Fibroblast of lung (primary cell): ENCODE measurements at regions not wholly inside any gene's neighbourhood (a gene's known extent, or its start where the extent isn't known, plus 50 kb on each side); places are given as distances from the start of the nearest gene placed in this dataset.

Source experiments
- CTCF ChIP-seq, 2 donors: IDR thresholded peaks in 1 of 2; conservative IDR thresholded peaks in 1 of 2; 1 replicate in 1 of 2; 2 replicates in 1 of 2; pipeline ENCODE4 v1.5.1; 2011 to 2012; ENCODE audit warnings: low read length in 2 of 2, control low read depth in 1 of 2, inconsistent platforms in 1 of 2, low read depth in 1 of 2, mild to moderate bottlenecking in 1 of 2
- EZH2 ChIP-seq: IDR thresholded peaks from 2 replicates; pipeline ENCODE4 v1.5.1; 2012; ENCODE audit warnings: low read length, control low read depth, mild to moderate bottlenecking; ENCODE audit errors: missing control alignments

GRCh38 chr9:6109571-6109970 lies 94.1 kb upstream of the RANBP6 start:
- TF ChIP-seq CTCF (conservative IDR thresholded peaks at IDR 0.05 in 1 of 2, IDR thresholded peaks at IDR 0.05 in 1 of 2; ENCODE audit: low read depth in 1 of 2, low read length in 2 of 2), result no peak
- no peak for TF ChIP-seq EZH2
